MM.1S (cell line): ENCODE measurements at regions not wholly inside any gene's neighbourhood (a gene's known extent, or its start where the extent isn't known, plus 50 kb on each side); places are given as distances from the start of the nearest gene placed in this dataset.

Experiments used
- CTCF ChIP-seq: fragments of 300-600 bp; sonication (generic); IDR thresholded peaks from 2 replicates; pipeline ENCODE4 v1.5.1; 2016; ENCODE audit warnings: antibody characterized with exemption, low read length, mixed read lengths
- EZH2 ChIP-seq: fragments of 300-600 bp; sonication (generic); optimal IDR thresholded peaks from 2 replicates; pipeline ENCODE3; 2017; ENCODE audit warnings: low read depth, mild to moderate bottlenecking, antibody characterized with exemption, low read length, mixed read lengths
- EZH2phosphoT487 ChIP-seq: fragments of 300-600 bp; sonication (generic); IDR thresholded peaks from 2 replicates; pipeline ENCODE4 v1.6.1; 2018; ENCODE audit warnings: antibody characterized with exemption, low read length

- TF ChIP-seq CTCF (no peak), EZH2 (no peak), EZH2phosphoT487 (no peak)
These were observed 108.8 kb upstream of the ANO5 start for GRCh38 chr11:22084056-22084455.
